H9 (cell line): ENCODE measurements at regions not wholly inside any gene's neighbourhood (a gene's known extent, or its start where the extent isn't known, plus 50 kb on each side); places are given as distances from the start of the nearest gene placed in this dataset.

Experiments used
- DNase-seq: peaks from one replicate; pipeline ENCODE4 v3.0.0-alpha.2; 2017
- H2AFZ ChIP-seq: one replicate; pipeline ENCODE4 v1.6.1; 2013; ENCODE audit warnings: mild to moderate bottlenecking, low read length, control low read depth, moderate library complexity
- H2AK5ac ChIP-seq: 2 replicates; pipeline ENCODE4 v1.6.1; 2013; ENCODE audit warnings: low read length, control low read depth, mixed read lengths; ENCODE audit not compliant: insufficient read length
- H2BK120ac ChIP-seq: one replicate; pipeline ENCODE4 v1.6.1; 2013; ENCODE audit warnings: low read depth, mild to moderate bottlenecking, low read length, control low read depth, inconsistent platforms; ENCODE audit not compliant: poor library complexity, severe bottlenecking
- H2BK12ac ChIP-seq: 2 replicates; pipeline ENCODE4 v1.6.1; 2013; ENCODE audit warnings: low read length, control low read depth, mixed read lengths, low read depth; ENCODE audit not compliant: insufficient read length
- H2BK15ac ChIP-seq: 2 replicates; pipeline ENCODE4 v1.6.1; 2013; ENCODE audit warnings: low read depth, low read length, control low read depth
- H2BK20ac ChIP-seq: one replicate; pipeline ENCODE4 v1.6.1; 2013; ENCODE audit warnings: low read depth, mild to moderate bottlenecking, low read length, control low read depth, inconsistent platforms; ENCODE audit not compliant: poor library complexity, severe bottlenecking
- H2BK5ac ChIP-seq: 2 replicates; pipeline ENCODE4 v1.6.1; 2013; ENCODE audit warnings: low read length, control low read depth, mixed read lengths; ENCODE audit not compliant: insufficient read length
- H3K14ac ChIP-seq: 2 replicates; pipeline ENCODE4 v1.6.1; 2013; ENCODE audit warnings: low read length, control low read depth; ENCODE audit not compliant: insufficient read depth
- H3K18ac ChIP-seq: 2 replicates; pipeline ENCODE4 v1.6.1; 2013; ENCODE audit warnings: low read depth, mild to moderate bottlenecking, mixed read lengths, low read length, control low read depth; ENCODE audit not compliant: insufficient read length
- H3K23ac ChIP-seq: 2 replicates; pipeline ENCODE4 v1.6.1; 2013; ENCODE audit warnings: low read length, control low read depth, mixed read lengths, low read depth; ENCODE audit not compliant: insufficient read length
- H3K23me2 ChIP-seq: 2 replicates; pipeline ENCODE4 v1.6.1; 2013; ENCODE audit warnings: low read depth, mild to moderate bottlenecking, mixed read lengths, low read length, control low read depth; ENCODE audit not compliant: insufficient read length, poor library complexity, severe bottlenecking
- H3K27ac ChIP-seq: 2 replicates; pipeline ENCODE4 v1.5.1; 2013; ENCODE audit warnings: low read length, control low read depth, mixed read lengths, low read depth; ENCODE audit not compliant: insufficient read length
- H3K27me3 ChIP-seq: 2 replicates; pipeline ENCODE4 v1.6.1; 2013; ENCODE audit warnings: low read length, control low read depth, inconsistent platforms; ENCODE audit not compliant: insufficient read depth
- H3K4ac ChIP-seq: 2 replicates; pipeline ENCODE4 v1.6.1; 2013; ENCODE audit warnings: low read depth, mild to moderate bottlenecking, control low read depth, inconsistent platforms, low read length, moderate library complexity
- H3K4me1 ChIP-seq: 2 replicates; pipeline ENCODE4 v1.6.1; 2013; ENCODE audit warnings: low read length, control low read depth, inconsistent platforms; ENCODE audit not compliant: insufficient read depth
- H3K4me2 ChIP-seq: 2 replicates; pipeline ENCODE4 v1.6.1; 2013; ENCODE audit warnings: low read length, control low read depth, mixed read lengths; ENCODE audit not compliant: insufficient read length, insufficient read depth
- H3K56ac ChIP-seq: 2 replicates; pipeline ENCODE4 v1.6.1; 2013; ENCODE audit warnings: low read depth, mild to moderate bottlenecking, mixed read lengths, low read length, control low read depth; ENCODE audit not compliant: insufficient read length
- H3K79me1 ChIP-seq: 2 replicates; pipeline ENCODE4 v1.6.1; 2013; ENCODE audit warnings: low read depth, mild to moderate bottlenecking, moderate library complexity, low read length, control low read depth, inconsistent platforms; ENCODE audit not compliant: insufficient read depth, poor library complexity, severe bottlenecking
- H3K79me2 ChIP-seq: 2 replicates; pipeline ENCODE4 v1.6.1; 2013; ENCODE audit warnings: low read length, control low read depth, inconsistent platforms; ENCODE audit not compliant: insufficient read depth
- H3K9ac ChIP-seq: 2 replicates; pipeline ENCODE4 v1.6.1; 2013; ENCODE audit warnings: low read length, control low read depth, mixed read lengths; ENCODE audit not compliant: insufficient read length; ENCODE audit errors: extremely low read depth
- H3K9me3 ChIP-seq: one replicate; pipeline ENCODE4 v1.6.1; 2013; ENCODE audit warnings: low read depth, low read length, inconsistent platforms; ENCODE audit not compliant: control insufficient read depth
- H3T11ph ChIP-seq: one replicate; pipeline ENCODE4 v1.6.1; 2013; ENCODE audit warnings: mild to moderate bottlenecking, low read length, control low read depth, inconsistent platforms
- H4K20me1 ChIP-seq: one replicate; pipeline ENCODE4 v1.6.1; 2013; ENCODE audit not compliant: control insufficient read depth, insufficient read length, insufficient read depth
- H4K5ac ChIP-seq: 2 replicates; pipeline ENCODE4 v1.6.1; 2013; ENCODE audit warnings: low read depth, mild to moderate bottlenecking, mixed read lengths, low read length, control low read depth; ENCODE audit not compliant: insufficient read length
- H4K8ac ChIP-seq: replicated peaks from 2 replicates; pipeline ENCODE4 v1.6.1; 2013; ENCODE audit warnings: low read length, control low read depth, mixed read lengths, low read depth; ENCODE audit not compliant: insufficient read length
- H4K91ac ChIP-seq: 2 replicates; pipeline ENCODE4 v1.6.1; 2013; ENCODE audit warnings: low read depth, mild to moderate bottlenecking, moderate library complexity, mixed read lengths, low read length, control low read depth; ENCODE audit not compliant: insufficient read length
- H3K27ac Mint-ChIP-seq, 3 experiments: 2 replicates in 2 of 3; 3 replicates in 1 of 3; pipeline ENCODE4 v1.8.0; 2020 to 2021; ENCODE audit warnings: mixed read lengths in 3 of 3, mild to moderate bottlenecking in 1 of 3, moderate library complexity in 1 of 3
- H3K27me3 Mint-ChIP-seq: 2 replicates; pipeline ENCODE4 v1.8.0; 2021; ENCODE audit warnings: low read depth, mild to moderate bottlenecking, moderate library complexity, mixed read lengths
- H3K36me3 Mint-ChIP-seq, 3 experiments: 2 replicates in 2 of 3; 3 replicates in 1 of 3; pipeline ENCODE4 v1.8.0; 2020 to 2021; ENCODE audit warnings: low read depth in 3 of 3, mixed read lengths in 3 of 3; ENCODE audit not compliant: insufficient read depth in 1 of 3
- H3K4me1 Mint-ChIP-seq, 2 experiments: 2 replicates each; pipeline ENCODE4 v1.8.0; 2020; ENCODE audit warnings: mixed read lengths in 2 of 2
- H3K4me3 Mint-ChIP-seq, 2 experiments: 2 replicates in 1 of 2; 3 replicates in 1 of 2; pipeline ENCODE4 v1.8.0; 2020 to 2021; ENCODE audit warnings: mild to moderate bottlenecking in 2 of 2, mixed read lengths in 2 of 2, moderate library complexity in 1 of 2
- H3K9me3 Mint-ChIP-seq, 2 experiments: 2 replicates in 1 of 2; 3 replicates in 1 of 2; pipeline ENCODE4 v1.8.0; 2020; ENCODE audit warnings: mild to moderate bottlenecking in 2 of 2, mixed read lengths in 2 of 2, moderate library complexity in 1 of 2
- WGBS: extraction: QIAGEN DNeasy Blood & Tissue Kit; methylation state at CpG from one replicate; pipeline ENCODE4 v1.1.7; 2013; ENCODE audit warnings: missing lambda C conversion rate, low lambda C conversion rate, mixed read lengths; ENCODE audit not compliant: insufficient read length; ENCODE audit errors: extremely low coverage; 5-methylcytosine and 5-hydroxymethylcytosine counted together
- TF ChIP-seq, protein P1 (sequence below): fragments of 200-600 bp; sonication (generic); conservative IDR thresholded peaks from 3 replicates; pipeline ENCODE4 v1.8.0; 2021; ENCODE audit warnings: antibody characterized with exemption, mild to moderate bottlenecking

DNA sequence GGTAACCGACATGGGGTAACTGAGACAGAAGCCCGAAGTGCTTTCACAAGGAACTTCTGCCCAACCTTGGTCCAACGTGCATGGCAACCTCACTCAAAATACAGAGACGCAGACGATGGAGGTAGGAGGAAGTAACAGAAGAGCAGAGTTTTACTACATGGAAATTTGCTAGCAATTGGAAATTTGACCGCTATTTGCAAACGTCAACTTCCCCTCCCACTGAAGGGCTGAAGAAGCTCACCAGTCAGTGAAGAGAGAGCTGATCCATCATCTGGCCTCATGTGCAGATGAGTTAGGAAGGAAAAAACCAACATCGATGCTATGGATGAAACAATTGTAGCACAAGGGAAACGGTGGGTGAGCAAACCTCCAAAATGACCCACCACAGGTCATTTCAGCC lies 196.7 kb downstream of the RGS3 start:
- Histone ChIP-seq H4K5ac (no peak overlapping the region), H4K20me1 (no peaks in the 10 kb centered on the region), H2BK20ac (no peak overlapping the region), H3K4ac (no peak overlapping the region), H3K56ac (no peak overlapping the region), H3K79me2 (0 out of 2 replicates have a peak, but pooled peaks cover 1% of the 10 kb centered on the region), H4K91ac (no peak overlapping the region), H3K4me1 (peaks cover under 1% of the 10 kb centered on the region; the same call in 1 of the 2 replicates), H3K27ac (no peak overlapping the region), H2AFZ (no peak overlapping the region), H2BK120ac (no peak overlapping the region), H3K14ac (no peak overlapping the region), H3K79me1 (no peaks in the 10 kb centered on the region), H2BK5ac (no peak overlapping the region), H3K23ac (no peak overlapping the region), H3K4me2 (no peak overlapping the region), H3K18ac (no peak overlapping the region), H2BK12ac (no peak overlapping the region), H2BK15ac (no peak overlapping the region), H3K23me2 (no peaks in the 10 kb centered on the region), H3K27me3 (no peaks in the 10 kb centered on the region), H4K8ac (no peak overlapping the region), H3T11ph (no peak overlapping the region), H3K9me3 (no peaks in the 10 kb centered on the region), H3K9ac (no peak overlapping the region), H2AK5ac (no peak overlapping the region)
- H3K36me3 Mint-ChIP-seq, result no peaks in the 10 kb centered on the region
- no peak overlapping the region for H3K4me3 Mint-ChIP-seq
- peaks cover 4% of the 10 kb centered on the region for H3K27me3 Mint-ChIP-seq
- no peaks in the 10 kb centered on the region for H3K9me3 Mint-ChIP-seq
- peaks cover 7 to 16% of the 10 kb centered on the region in 2 experiments for H3K4me1 Mint-ChIP-seq
- no peak overlapping the region for H3K27ac Mint-ChIP-seq
- no CpG with 5 or more reads among the region's 9 CpGs for WGBS
- TF ChIP-seq, protein P1, sequence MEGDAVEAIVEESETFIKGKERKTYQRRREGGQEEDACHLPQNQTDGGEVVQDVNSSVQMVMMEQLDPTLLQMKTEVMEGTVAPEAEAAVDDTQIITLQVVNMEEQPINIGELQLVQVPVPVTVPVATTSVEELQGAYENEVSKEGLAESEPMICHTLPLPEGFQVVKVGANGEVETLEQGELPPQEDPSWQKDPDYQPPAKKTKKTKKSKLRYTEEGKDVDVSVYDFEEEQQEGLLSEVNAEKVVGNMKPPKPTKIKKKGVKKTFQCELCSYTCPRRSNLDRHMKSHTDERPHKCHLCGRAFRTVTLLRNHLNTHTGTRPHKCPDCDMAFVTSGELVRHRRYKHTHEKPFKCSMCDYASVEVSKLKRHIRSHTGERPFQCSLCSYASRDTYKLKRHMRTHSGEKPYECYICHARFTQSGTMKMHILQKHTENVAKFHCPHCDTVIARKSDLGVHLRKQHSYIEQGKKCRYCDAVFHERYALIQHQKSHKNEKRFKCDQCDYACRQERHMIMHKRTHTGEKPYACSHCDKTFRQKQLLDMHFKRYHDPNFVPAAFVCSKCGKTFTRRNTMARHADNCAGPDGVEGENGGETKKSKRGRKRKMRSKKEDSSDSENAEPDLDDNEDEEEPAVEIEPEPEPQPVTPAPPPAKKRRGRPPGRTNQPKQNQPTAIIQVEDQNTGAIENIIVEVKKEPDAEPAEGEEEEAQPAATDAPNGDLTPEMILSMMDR, result no peak
- no peak for DNase-seq
